OCI-LY7 (cell line): ENCODE measurements at regions not wholly inside any gene's neighbourhood (a gene's known extent, or its start where the extent isn't known, plus 50 kb on each side); places are given as distances from the start of the nearest gene placed in this dataset.
"Not testable (repeated sequence)": the region's sequence is repeated elsewhere in the genome, so short reads cannot be mapped to it uniquely, and the experiment has no call there.

Experiments
- BruUV-seq: library from RNA; stranded (reverse); fragments of 400-500 nt; replicated peaks from 2 replicates; lab custom pipeline; 2021; lab: Mats Ljungman, UMichigan
- CTCF ChIA-PET: fragments of 300-600 bp; sonication (Branson Sonifier 250); formaldehyde crosslinking; loops from one replicate; lab custom pipeline; 2022; ENCODE audit warnings: antibody characterized with exemption; ENCODE audit not compliant: unreplicated experiment; lab: Charles Lee
- POLR2A ChIA-PET: fragments of 300-600 bp; sonication (Branson Sonifier 250); formaldehyde crosslinking; loops from one replicate; lab custom pipeline; 2022; ENCODE audit warnings: antibody characterized with exemption; lab: Charles Lee
- DNase-seq: peaks from one replicate; pipeline ENCODE4 v3.0.0-alpha.2; 2015; ENCODE audit warnings: low spot score
- H2AFZ ChIP-seq: fragments of 200-600 bp; sonication (generic), shearing (Covaris generic); 2 replicates; pipeline ENCODE4 v1.6.1; 2014; ENCODE audit warnings: mild to moderate bottlenecking, antibody characterized with exemption, low read length, moderate library complexity
- H3K27ac ChIP-seq: fragments of 200-600 bp; sonication (generic); 2 replicates; pipeline ENCODE4 v1.5.1; 2014; ENCODE audit warnings: mixed run types, low read depth, mild to moderate bottlenecking, moderate library complexity, low read length, inconsistent platforms; ENCODE audit not compliant: poor library complexity, severe bottlenecking
- H3K36me3 ChIP-seq: fragments of 200-600 bp; sonication (generic); 2 replicates; pipeline ENCODE4 v1.6.1; 2014; ENCODE audit warnings: mild to moderate bottlenecking, antibody characterized with exemption, low read length, moderate library complexity, mixed read lengths; ENCODE audit not compliant: insufficient read depth
- H3K4me1 ChIP-seq: fragments of 200-600 bp; sonication (generic); 2 replicates; pipeline ENCODE4 v1.5.1; 2014; ENCODE audit warnings: mild to moderate bottlenecking, low read length; ENCODE audit not compliant: insufficient read depth, poor library complexity, severe bottlenecking
- H3K4me2 ChIP-seq: fragments of 200-600 bp; sonication (generic); 2 replicates; pipeline ENCODE4 v1.6.1; 2014; ENCODE audit warnings: mild to moderate bottlenecking, low read length
- H3K4me3 ChIP-seq: fragments of 200-600 bp; sonication (generic); 2 replicates; pipeline ENCODE4 v1.5.1; 2014; ENCODE audit warnings: mild to moderate bottlenecking, low read depth, low read length; ENCODE audit not compliant: poor library complexity, severe bottlenecking
- H3K79me2 ChIP-seq: fragments of 200-600 bp; sonication (generic); 2 replicates; pipeline ENCODE4 v1.6.1; 2016; ENCODE audit warnings: low read depth, mild to moderate bottlenecking, low read length, moderate library complexity, mixed read lengths; ENCODE audit not compliant: insufficient read depth
- H3K9me2 ChIP-seq: fragments of 200-600 bp; sonication (generic); 2 replicates; pipeline ENCODE4 v1.6.1; 2016; ENCODE audit warnings: mild to moderate bottlenecking, low read length, mixed read lengths; ENCODE audit not compliant: insufficient read depth
- H3K9me3 ChIP-seq: fragments of 200-600 bp; sonication (generic); 2 replicates; pipeline ENCODE4 v1.6.1; 2014; ENCODE audit warnings: mild to moderate bottlenecking, mixed run types, low read length, mixed read lengths
- H4K20me1 ChIP-seq: fragments of 200-600 bp; sonication (generic); 2 replicates; pipeline ENCODE4 v1.6.1; 2014; ENCODE audit warnings: mild to moderate bottlenecking, antibody characterized with exemption, low read length, moderate library complexity, mixed read lengths; ENCODE audit not compliant: insufficient read depth
- CTCF ChIP-seq: fragments of 200-600 bp; sonication (generic); conservative IDR thresholded peaks from 2 replicates; pipeline ENCODE4 v1.5.1; 2014; ENCODE audit warnings: mild to moderate bottlenecking, antibody characterized with exemption, low read length, moderate library complexity, mixed read lengths
- EZH2phosphoT487 ChIP-seq: fragments of 200-600 bp; sonication (generic); IDR thresholded peaks from 2 replicates; pipeline ENCODE4 v1.6.1; 2018; ENCODE audit warnings: low read depth, borderline replicate concordance, mild to moderate bottlenecking, mixed run types, antibody characterized with exemption, low read length, moderate library complexity, mixed read lengths
- intact Hi-C: fragments of 100-400 bp; cut with micrococcal nuclease; formaldehyde crosslinking; loops from one replicate; pipeline ENCODE4 v1.10.0; 2022; ENCODE audit not compliant: unreplicated experiment

GRCh38 chr7:68187532-68187931 lies 1190.9 kb downstream of the TYW1 start:
- BruUV-seq: no TSS peak
- H3K9me3 ChIP-seq: no peaks in the 10 kb centered on the region
- POLR2A ChIA-PET: no interaction called here
- H3K4me3 ChIP-seq: no peak overlapping the region
- TF ChIP-seq EZH2phosphoT487: no peak
- no peak for TF ChIP-seq CTCF
- H3K9me2 ChIP-seq: no peaks in the 10 kb centered on the region
- no peak overlapping the region for H2AFZ ChIP-seq
- no peaks in the 10 kb centered on the region for H3K36me3 ChIP-seq
- H3K79me2 ChIP-seq: no peaks in the 10 kb centered on the region
- CTCF ChIA-PET: no interaction called here
- no peak overlapping the region for H3K27ac ChIP-seq
- no peaks in the 10 kb centered on the region for H4K20me1 ChIP-seq
- no peak for DNase-seq
- intact Hi-C loops: no loop called here
- no peaks in the 10 kb centered on the region for H3K4me1 ChIP-seq
- H3K4me2 ChIP-seq: no peak overlapping the region

GRCh38 chr7:68192941-68193340 lies 1196.3 kb downstream of the TYW1 start:
- no TSS peak for BruUV-seq
- Histone ChIP-seq H3K4me2 (no peak overlapping the region), H2AFZ (no peak overlapping the region), H3K4me3 (no peak overlapping the region), H4K20me1 (no peaks in the 10 kb centered on the region), H3K9me3 (no peaks in the 10 kb centered on the region), H3K36me3 (no peaks in the 10 kb centered on the region), H3K4me1 (no peaks in the 10 kb centered on the region), H3K9me2 (no peaks in the 10 kb centered on the region), H3K27ac (no peak overlapping the region), H3K79me2 (no peaks in the 10 kb centered on the region)
- TF ChIP-seq CTCF (no peak), EZH2phosphoT487 (no peak)
- ChIA-PET CTCF (no interaction called here), POLR2A (no interaction called here)
- no peak for DNase-seq
- intact Hi-C loops: no loop called here

- DNase-seq, H3K4me3 ChIP-seq, CTCF ChIA-PET, POLR2A ChIA-PET, H3K4me2 ChIP-seq, intact Hi-C loops, H3K36me3 ChIP-seq, H3K9me3 ChIP-seq, H2AFZ ChIP-seq, H3K27ac ChIP-seq, H3K4me1 ChIP-seq, H3K79me2 ChIP-seq, BruUV-seq, H3K9me2 ChIP-seq, H4K20me1 ChIP-seq: not testable (repeated sequence)
Measured at GRCh38 chr7:68195642-68196041, 1199.0 kb downstream of the TYW1 start.
